Bronchial epithelial cell (primary cell): ENCODE measurements at regions not wholly inside any gene's neighbourhood (a gene's known extent, or its start where the extent isn't known, plus 50 kb on each side); places are given as distances from the start of the nearest gene placed in this dataset.
A peak's percentile ranks its signal among the peaks of the same experiment; 100 is the strongest.
"Not testable (repeated sequence)": the region's sequence is repeated elsewhere in the genome, so short reads cannot be mapped to it uniquely, and the experiment has no call there.

Experiments used
- DNase-seq: peaks from one replicate; pipeline ENCODE4 v3.0.0-alpha.2; 2010; ENCODE audit warnings: low read depth
- FAIRE-seq: peaks from 2 replicates; lab custom pipeline; 2011; peaks lifted over from hg19 to GRCh38; lab: Jason Lieb, UNC
- H3K27me3 ChIP-seq: 2 replicates; pipeline ENCODE4 v1.5.1; 2011; ENCODE audit warnings: low read length; ENCODE audit not compliant: control insufficient read depth, insufficient read depth
- H3K36me3 ChIP-seq: 2 replicates; pipeline ENCODE4 v1.5.1; 2011; ENCODE audit warnings: low read length; ENCODE audit not compliant: control insufficient read depth, insufficient read depth
- H3K4me3 ChIP-seq: 2 replicates; pipeline ENCODE4 v1.5.1; 2011; ENCODE audit warnings: mild to moderate bottlenecking, low read depth, low read length, control low read depth
- CTCF ChIP-seq: IDR thresholded peaks from 2 replicates; pipeline ENCODE4 v1.5.1; 2011; ENCODE audit warnings: mild to moderate bottlenecking, moderate library complexity, low read length, control low read depth, inconsistent platforms; ENCODE audit not compliant: insufficient read depth, severe bottlenecking

GRCh38 chr6:153488267-153488666 lies 357.2 kb upstream of the RGS17 start:
- Histone ChIP-seq H3K36me3 (no peaks in the 10 kb centered on the region), H3K4me3 (no peak overlapping the region), H3K27me3 (no peaks in the 10 kb centered on the region)
- FAIRE-seq (no peak), DNase-seq (no peak)
- TF ChIP-seq CTCF = no peak

- TF ChIP-seq CTCF = no peak
- Histone ChIP-seq H3K4me3 (no peak overlapping the region), H3K27me3 (no peaks in the 10 kb centered on the region), H3K36me3 (no peaks in the 10 kb centered on the region)
- DNase-seq = no peak
- no peak for FAIRE-seq
These were observed 354.0 kb upstream of the RGS17 start for GRCh38 chr6:153485072-153485471.

GRCh38 chr6:153484056-153484455 lies 353.0 kb upstream of the RGS17 start:
- Histone ChIP-seq H3K27me3 (no peaks in the 10 kb centered on the region), H3K36me3 (no peaks in the 10 kb centered on the region), H3K4me3 (no peak overlapping the region)
- no peak for TF ChIP-seq CTCF
- FAIRE-seq = no peak
- DNase-seq = peak; percentile 84

GRCh38 chr6:153476243-153476642 lies 345.2 kb upstream of the RGS17 start:
- H3K27me3 ChIP-seq = no peaks in the 10 kb centered on the region
- FAIRE-seq = no peak
- H3K4me3 ChIP-seq = no peak overlapping the region
- TF ChIP-seq CTCF = no peak
- H3K36me3 ChIP-seq = no peaks in the 10 kb centered on the region
- no peak for DNase-seq

GRCh38 chr6:153465050-153465449 lies 334.0 kb upstream of the RGS17 start:
- DNase-seq (no peak), FAIRE-seq (no peak)
- Histone ChIP-seq H3K4me3 (no peak overlapping the region), H3K36me3 (no peaks in the 10 kb centered on the region), H3K27me3 (no peaks in the 10 kb centered on the region)
- no peak for TF ChIP-seq CTCF

GRCh38 chr6:153449279-153449678 lies 318.2 kb upstream of the RGS17 start:
- peak; percentile 81 for FAIRE-seq
- Histone ChIP-seq H3K27me3 (no peaks in the 10 kb centered on the region), H3K36me3 (no peaks in the 10 kb centered on the region), H3K4me3 (no peak overlapping the region)
- TF ChIP-seq CTCF = no peak
- DNase-seq = peak; percentile 26

- not testable (repeated sequence) for H3K4me3 ChIP-seq, DNase-seq, FAIRE-seq
These were observed 311.7 kb upstream of the RGS17 start for GRCh38 chr6:153442749-153443148.

More at GRCh38 chr6:153442749-153443148, 311.7 kb upstream of the RGS17 start:
- not testable (repeated sequence) for H3K36me3 ChIP-seq, H3K27me3 ChIP-seq
